ENCODE measurements at regions not wholly inside any gene's neighbourhood (a gene's known extent, or its start where the extent isn't known, plus 50 kb on each side); places are given as distances from the start of the nearest gene placed in this dataset.

DNA sequence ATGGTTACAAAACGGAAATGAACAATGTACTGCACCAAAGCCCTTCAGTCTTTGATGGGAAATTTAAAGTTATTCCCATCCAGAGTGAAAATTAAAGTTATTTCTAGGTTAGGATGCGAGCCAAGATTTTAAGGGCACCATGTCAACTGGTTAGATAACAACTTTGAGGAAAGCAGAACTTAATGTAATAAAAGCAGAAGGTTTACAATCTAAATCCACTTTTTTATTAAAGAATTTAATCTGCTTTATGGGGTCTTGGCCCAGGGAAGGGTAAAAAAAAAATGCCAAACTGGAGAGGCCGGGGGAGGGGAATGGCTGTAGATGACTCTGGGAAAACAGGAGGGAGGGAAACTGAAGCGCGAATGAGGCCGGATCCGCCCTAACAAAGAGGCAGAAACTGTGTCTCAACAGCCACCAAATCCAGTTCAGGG is 108.2 kb upstream of the ATF7IP start:
- no peak for DNase-seq

- peak; percentile 100 for DNase-seq
Observed at GRCh38 chr12:14257734-14258574, 107.5 kb upstream of the ATF7IP start.

DNA sequence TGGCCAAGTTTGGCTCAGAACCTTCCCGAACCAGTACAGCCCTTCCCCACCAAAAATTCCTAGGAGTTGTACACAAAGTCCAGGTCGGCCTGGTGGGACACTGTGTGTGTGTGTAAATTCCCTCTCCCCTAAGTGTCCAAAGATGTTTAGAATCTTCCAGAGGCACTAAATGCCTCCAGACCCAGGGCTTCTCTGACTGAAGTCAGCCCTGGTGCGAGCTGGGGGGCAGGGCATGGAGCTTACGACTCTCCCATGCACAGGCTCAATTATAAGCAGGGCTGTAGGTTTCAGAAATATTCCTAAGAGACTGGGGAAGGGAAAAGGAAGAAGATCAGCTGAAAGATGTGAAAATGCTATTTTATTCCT is 106.9 kb upstream of the ATF7IP start:
- no peak for DNase-seq

DNA sequence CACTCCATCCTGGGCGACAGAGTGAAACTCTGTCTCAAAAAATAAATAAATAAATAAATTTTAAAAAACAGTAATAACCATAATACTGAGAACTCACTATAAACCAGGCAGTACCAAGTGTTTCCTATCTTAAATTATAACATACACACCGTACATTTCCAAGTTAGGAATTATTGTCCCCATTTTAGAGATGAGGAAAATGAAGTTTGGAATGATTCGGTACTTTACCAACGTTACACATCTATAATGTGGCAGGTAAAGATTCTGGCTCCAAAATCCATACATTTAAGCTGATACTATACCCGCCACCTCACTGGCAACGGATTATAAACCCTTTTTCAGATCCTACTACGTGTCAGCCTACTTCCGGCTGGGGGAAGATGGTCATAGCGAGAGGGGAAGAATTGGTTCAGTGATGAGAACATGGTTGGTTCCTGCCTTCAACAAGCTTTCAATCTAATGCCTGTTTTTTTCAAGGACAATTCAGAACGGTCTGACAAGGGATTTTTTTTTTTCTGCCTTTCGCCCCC is 105.9 kb upstream of the ATF7IP start:
- no peak for DNase-seq

DNA sequence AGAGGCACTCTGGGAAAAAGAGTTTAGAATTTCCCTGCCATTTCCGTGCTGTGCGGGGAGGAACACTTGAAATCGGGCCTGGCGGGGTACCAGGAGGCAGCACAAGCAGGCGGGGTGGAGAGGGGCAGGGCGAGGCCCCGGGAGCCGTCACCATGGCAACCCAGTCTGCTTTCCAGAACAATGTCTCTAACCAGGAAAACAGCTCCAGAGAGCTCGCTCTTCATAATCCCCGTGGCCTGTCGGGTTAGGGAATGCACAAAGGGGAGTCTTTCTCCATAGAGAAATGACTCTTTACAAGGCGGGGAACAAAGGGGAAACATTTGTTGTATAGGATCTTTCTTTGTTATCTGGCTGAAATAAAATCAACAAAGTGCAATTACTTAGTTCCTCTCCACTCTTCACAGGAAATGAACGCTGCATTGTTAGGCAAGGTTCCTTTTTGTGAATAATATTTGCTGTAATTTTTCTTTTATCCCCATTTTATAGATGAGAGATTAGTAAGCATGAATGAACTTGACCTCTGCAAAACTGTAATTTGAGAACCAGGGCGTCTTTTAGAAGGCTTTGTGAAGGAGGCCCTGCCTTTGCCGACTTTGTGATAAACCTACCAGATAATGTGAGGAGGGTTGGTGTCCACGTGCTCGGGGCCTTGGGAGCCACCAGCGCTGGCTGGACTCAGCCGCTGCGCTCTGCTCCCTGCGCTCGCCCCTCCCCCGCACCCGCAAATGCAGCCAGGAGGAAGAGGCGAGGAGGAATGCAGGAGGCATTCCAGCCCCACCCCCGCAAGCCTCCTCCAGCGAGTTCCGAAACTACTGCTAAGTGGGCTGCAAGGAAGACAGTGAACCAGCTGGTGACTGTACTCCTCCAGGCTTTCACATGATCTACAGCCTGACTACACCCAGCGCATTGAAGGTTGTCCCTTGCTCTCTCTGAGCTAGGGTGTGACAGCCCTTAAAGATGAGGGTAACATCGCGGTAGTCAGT is 105.2 kb upstream of the ATF7IP start:
- DNase-seq: no peak

DNA sequence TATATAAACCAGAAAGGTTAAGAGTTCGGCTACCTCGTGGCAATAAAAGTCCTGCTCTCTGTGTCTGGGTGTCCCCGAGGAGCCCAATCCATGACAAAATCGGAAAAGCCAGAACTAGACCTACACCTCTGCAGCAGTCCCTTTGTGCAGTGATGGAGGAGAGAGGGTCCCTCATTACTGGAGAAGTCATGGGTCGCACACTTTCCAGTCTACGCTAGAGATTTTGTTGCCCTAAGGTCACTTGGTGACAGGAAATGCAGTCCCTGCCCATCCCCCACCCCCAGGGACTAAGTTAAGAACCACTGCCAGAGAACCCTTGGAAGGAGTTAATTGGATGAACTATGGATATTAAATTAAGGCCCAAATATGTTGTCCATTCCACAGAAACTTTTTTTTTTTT is 104.4 kb upstream of the ATF7IP start:
- DNase-seq: no peak

DNA sequence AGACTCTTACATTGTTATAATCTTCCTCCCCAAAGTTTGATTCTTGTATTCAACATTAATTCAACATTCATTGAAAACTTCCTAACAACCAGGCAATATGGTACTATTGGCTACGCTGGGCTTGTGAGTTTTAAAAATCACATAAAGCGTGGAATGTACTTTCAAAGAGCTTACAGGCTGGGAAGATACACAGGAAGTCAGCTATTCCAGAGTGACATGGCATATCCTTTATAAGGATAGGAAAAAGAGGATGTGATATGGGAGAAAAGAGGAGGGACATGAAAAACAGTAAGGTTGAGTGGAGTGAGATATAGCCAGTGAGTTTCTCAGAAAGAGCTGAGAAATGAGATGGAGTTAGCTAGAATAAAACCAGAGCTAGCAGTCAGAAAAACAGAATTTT is 103.6 kb upstream of the ATF7IP start:
- no peak for DNase-seq

DNA sequence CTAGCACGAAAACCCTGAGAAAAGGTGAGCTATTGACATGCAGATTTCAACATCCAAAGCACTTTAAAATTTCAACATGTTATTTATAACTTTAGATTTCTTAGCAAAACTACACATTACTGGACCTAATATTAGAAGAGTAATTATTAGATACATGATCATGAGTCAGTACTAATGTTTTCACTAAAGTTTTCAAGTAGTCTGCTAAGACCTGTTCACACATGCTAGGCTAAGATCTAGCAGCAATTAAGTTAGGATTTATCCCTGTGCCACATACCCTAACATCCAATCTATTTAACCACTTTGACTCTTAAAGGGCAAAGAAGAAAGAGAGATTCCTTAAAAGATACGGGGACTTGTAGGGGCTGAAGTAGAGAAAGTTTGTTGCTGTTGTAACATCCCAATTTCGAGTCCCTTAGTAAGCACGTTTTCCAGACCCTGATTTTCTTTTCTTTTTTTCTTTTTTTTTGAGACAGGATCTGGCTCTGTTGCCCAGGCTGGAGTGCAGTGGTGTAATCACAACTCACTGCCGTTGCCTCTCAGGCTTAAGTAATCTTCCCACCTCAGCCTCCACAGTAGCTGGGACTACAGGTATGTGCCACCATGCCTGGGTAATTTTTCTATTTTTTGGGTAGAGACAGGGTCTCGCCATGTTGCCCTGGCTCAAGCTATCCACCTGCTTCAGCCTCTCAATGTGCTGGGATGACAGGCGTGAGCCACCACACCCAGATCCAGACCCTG is 102.5 kb upstream of the ATF7IP start:
- no peak for DNase-seq

GRCh38 chr12:14263742-14264141 is 101.7 kb upstream of the ATF7IP start:
- DNase-seq: no peak

GRCh38 chr12:14264316-14264715 is 101.2 kb upstream of the ATF7IP start:
- no peak for DNase-seq

DNA sequence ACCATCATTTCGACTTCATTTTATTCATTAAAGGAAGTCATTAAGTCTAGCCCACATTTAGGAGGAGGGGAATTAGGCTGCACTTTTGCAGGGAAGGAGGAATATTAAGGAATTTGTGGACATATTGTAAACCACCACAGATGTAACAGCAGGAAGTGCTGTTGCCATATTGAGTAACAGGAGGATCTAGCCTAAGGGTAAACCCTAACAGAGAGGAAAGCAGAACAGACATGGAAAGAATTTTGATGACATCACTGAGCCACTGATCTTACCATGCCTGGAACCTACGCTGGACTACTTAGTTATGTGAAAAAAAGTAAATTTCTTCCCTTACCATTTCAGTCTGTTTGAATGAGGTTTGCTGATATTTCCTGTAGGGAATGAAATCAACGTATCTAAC is 100.7 kb upstream of the ATF7IP start:
- DNase-seq: no peak

- no peak for DNase-seq
Observed at GRCh38 chr12:14268120-14268515, 97.4 kb upstream of the ATF7IP start.

- no peak for DNase-seq
Observed at GRCh38 chr12:14270392-14270791, 95.1 kb upstream of the ATF7IP start.

GRCh38 chr12:14272956-14273912 is 92.2 kb upstream of the ATF7IP start:
- DNase-seq: peak; percentile 98

- DNase-seq: no peak
Observed at GRCh38 chr12:14273913-14274311, 91.6 kb upstream of the ATF7IP start.

DNA sequence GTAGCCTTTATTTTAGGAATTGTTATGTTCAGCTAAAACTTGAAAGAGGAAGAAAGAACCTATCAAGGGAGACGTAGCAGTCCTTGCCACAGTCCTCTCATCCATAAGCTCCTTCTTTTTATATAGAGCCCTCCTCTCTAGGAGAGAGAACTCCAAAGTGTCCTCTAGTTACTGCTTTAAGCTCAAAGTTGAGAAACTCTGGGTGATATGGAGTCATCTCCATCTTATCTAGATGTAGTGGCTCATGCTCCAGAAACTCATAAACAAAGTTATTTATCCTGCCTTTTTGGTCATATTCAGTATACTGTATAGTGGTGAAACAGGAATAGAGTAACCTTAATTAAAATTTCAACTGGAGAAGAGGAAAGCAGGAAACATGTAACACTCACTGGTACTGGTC is 90.4 kb upstream of the ATF7IP start:
- DNase-seq: no peak

DNA sequence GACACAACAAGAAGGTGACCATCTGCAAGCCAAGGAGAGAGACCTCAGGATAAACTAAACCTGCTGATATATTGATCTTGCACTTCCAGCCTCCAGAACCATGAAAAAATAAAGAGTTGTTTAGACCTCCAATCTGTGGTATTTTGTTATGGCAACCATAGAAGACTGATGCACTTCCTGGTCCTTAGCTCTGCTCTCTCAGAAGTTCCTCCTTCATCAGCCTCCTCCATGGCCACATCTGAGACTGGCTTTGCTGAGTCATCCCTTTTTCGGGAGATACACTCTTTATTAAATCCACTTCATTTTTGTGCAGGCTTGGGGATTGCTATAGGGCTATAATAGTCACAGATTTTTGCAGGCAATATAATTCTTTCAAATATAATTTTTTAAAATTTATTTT is 89.6 kb upstream of the ATF7IP start:
- peak; percentile 0 for DNase-seq

DNA sequence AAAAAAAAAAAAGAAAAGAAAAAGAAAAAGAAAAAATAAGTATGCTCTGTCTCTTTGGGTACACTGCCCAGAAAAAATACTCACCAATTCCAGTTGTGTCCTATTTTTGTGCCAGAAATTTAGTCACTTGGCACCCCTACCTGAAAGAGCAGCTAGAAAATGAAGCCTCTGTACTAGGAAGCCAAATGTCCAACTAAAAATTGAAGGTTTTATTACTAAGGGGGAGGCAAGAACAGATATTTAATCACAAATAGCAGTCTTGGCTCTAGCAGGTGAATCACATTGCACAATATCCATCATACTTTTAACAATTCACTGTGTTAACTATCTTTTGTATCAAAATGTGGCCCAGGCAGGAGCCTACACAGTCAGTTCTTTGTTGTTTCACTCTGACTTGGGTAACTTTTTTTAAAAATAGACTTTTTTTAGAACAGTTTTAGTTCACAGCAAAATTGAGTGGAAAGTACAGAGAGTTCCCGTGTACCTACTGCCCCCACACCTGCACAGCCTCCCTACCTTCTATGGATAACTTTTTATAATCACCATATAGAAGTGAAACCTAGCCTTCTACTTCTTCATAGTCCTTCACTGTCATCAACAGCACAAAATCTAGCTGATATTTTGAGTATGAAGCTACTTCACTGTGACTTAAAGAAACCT is 87.1 kb upstream of the ATF7IP start:
- DNase-seq: no peak

DNA sequence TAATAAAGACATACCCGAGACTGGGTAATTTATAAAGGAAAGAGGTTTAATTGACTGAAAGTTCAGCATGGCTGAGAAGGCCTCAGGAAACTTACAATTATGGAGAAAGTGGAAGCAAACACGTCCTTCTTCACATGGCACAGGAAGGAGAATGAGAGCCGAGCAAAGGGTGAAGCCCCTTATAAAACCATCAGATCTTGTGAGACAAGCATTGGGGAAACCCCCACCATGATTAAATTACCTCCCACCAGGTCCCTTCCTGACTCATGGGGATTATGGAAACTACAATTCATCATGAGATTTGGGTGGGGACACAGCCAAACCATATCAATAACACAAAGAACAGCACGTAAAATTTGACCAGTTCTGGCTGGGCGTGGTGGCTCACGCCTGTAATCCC is 85.6 kb upstream of the ATF7IP start:
- DNase-seq: no peak

- DNase-seq: no peak
Observed at GRCh38 chr12:14280921-14281320, 84.6 kb upstream of the ATF7IP start.

GRCh38 chr12:14281539-14281938 is 83.9 kb upstream of the ATF7IP start:
- DNase-seq: no peak
